IMR-90 (cell line): ENCODE measurements at regions not wholly inside any gene's neighbourhood (a gene's known extent, or its start where the extent isn't known, plus 50 kb on each side); places are given as distances from the start of the nearest gene placed in this dataset.

Experiments
- ATAC-seq: fragments of 200-7000 bp; cut with Tn5 transposase; 2 replicates; pipeline ENCODE4 v1.9.1; 2020; ENCODE audit warnings: low read depth, mild to moderate bottlenecking, moderate library complexity
- BruUV-seq: library from RNA; stranded (reverse); fragments of 400-500 nt; replicated peaks from 2 replicates; lab custom pipeline; 2021; lab: Mats Ljungman, UMichigan
- CTCF ChIA-PET: fragments of 300-600 bp; formaldehyde crosslinking; extraction: SDS; loops from one replicate; lab custom pipeline; 2021; ENCODE audit warnings: antibody characterized with exemption; lab: Yijun Ruan, JAX
- POLR2A ChIA-PET: fragments of 300-600 bp; sonication (Branson Sonifier 250); formaldehyde crosslinking; loops from one replicate; lab custom pipeline; 2022; ENCODE audit warnings: antibody characterized with exemption; ENCODE audit not compliant: unreplicated experiment; lab: Charles Lee
- DNase-seq: peaks from one replicate; pipeline ENCODE4 v3.0.0; 2013
- H2AFZ ChIP-seq: replicated peaks from 2 replicates; pipeline ENCODE3; 2013; ENCODE audit warnings: low read length, mild to moderate bottlenecking; ENCODE audit not compliant: poor library complexity
- H2AK5ac ChIP-seq: 2 replicates; pipeline ENCODE4 v1.6.1; 2013; ENCODE audit warnings: low read depth, low read length, inconsistent platforms
- H2AK9ac ChIP-seq: replicated peaks from 2 replicates; pipeline ENCODE3; 2013; ENCODE audit warnings: mild to moderate bottlenecking, low read depth, low read length, moderate library complexity; ENCODE audit not compliant: poor library complexity
- H2BK120ac ChIP-seq: 2 replicates; pipeline ENCODE4 v1.6.1; 2013; ENCODE audit warnings: low read depth, low read length, inconsistent platforms
- H2BK15ac ChIP-seq: 3 replicates; pipeline ENCODE4 v1.6.1; 2013; ENCODE audit warnings: low read depth, low read length, inconsistent platforms
- H2BK20ac ChIP-seq: 2 replicates; pipeline ENCODE4 v1.6.1; 2013; ENCODE audit warnings: low read depth, mild to moderate bottlenecking, inconsistent platforms, low read length, moderate library complexity
- H2BK5ac ChIP-seq: 2 replicates; pipeline ENCODE4 v1.6.1; 2013; ENCODE audit warnings: mild to moderate bottlenecking, low read depth, low read length, inconsistent platforms; ENCODE audit not compliant: poor library complexity, severe bottlenecking
- H3K14ac ChIP-seq: replicated peaks from 2 replicates; pipeline ENCODE4 v1.6.1; 2013; ENCODE audit warnings: low read depth, low read length, inconsistent platforms
- H3K18ac ChIP-seq: 2 replicates; pipeline ENCODE4 v1.6.1; 2013; ENCODE audit warnings: low read depth, low read length, control low read depth
- H3K23ac ChIP-seq: 2 replicates; pipeline ENCODE4 v1.6.1; 2013; ENCODE audit warnings: low read depth, low read length, inconsistent platforms
- H3K27ac ChIP-seq: 2 replicates; pipeline ENCODE4 v1.5.1; 2013; ENCODE audit warnings: mild to moderate bottlenecking, control low read depth, low read length; ENCODE audit not compliant: insufficient read depth
- H3K27me3 ChIP-seq: 2 replicates; pipeline ENCODE4 v1.6.1; 2013; ENCODE audit warnings: low read length; ENCODE audit not compliant: control insufficient read depth, insufficient read depth
- H3K36me3 ChIP-seq: 2 replicates; pipeline ENCODE4 v1.6.1; 2013; ENCODE audit warnings: low read length, mixed read lengths; ENCODE audit not compliant: control insufficient read depth, insufficient read depth
- H3K4ac ChIP-seq: 2 replicates; pipeline ENCODE4 v1.6.1; 2013; ENCODE audit warnings: low read depth, low read length, inconsistent platforms
- H3K4me1 ChIP-seq: 2 replicates; pipeline ENCODE4 v1.6.1; 2013; ENCODE audit warnings: low read length, mixed read lengths; ENCODE audit not compliant: control insufficient read depth, insufficient read depth
- H3K4me2 ChIP-seq: 2 replicates; pipeline ENCODE4 v1.6.1; 2013; ENCODE audit warnings: low read depth, mild to moderate bottlenecking, control low read depth, low read length, moderate library complexity
- H3K4me3 ChIP-seq: 2 replicates; pipeline ENCODE4 v1.5.1; 2013; ENCODE audit warnings: low read depth, mild to moderate bottlenecking, control low read depth, low read length, moderate library complexity; ENCODE audit not compliant: insufficient read depth
- H3K56ac ChIP-seq: 2 replicates; pipeline ENCODE4 v1.6.1; 2013; ENCODE audit warnings: low read length, inconsistent platforms; ENCODE audit not compliant: insufficient read depth; ENCODE audit errors: extremely low read depth
- H3K79me1 ChIP-seq, 2 experiments: 2 replicates each; pipeline ENCODE4 v1.6.1; 2013; ENCODE audit warnings: low read length in 2 of 2, inconsistent platforms in 1 of 2, low read depth in 1 of 2
- H3K9ac ChIP-seq: 2 replicates; pipeline ENCODE4 v1.6.1; 2013; ENCODE audit warnings: low read depth, low read length, control low read depth
- H3K9me1 ChIP-seq: 2 replicates; pipeline ENCODE4 v1.6.1; 2013; ENCODE audit warnings: low read length, inconsistent platforms; ENCODE audit not compliant: insufficient read depth
- H3K9me3 ChIP-seq: 2 replicates; pipeline ENCODE4 v1.6.1; 2013; ENCODE audit warnings: low read length; ENCODE audit not compliant: control insufficient read depth, insufficient read depth
- H4K20me1 ChIP-seq: 2 replicates; pipeline ENCODE4 v1.6.1; 2013; ENCODE audit warnings: low read length, inconsistent platforms; ENCODE audit not compliant: insufficient read depth
- H4K5ac ChIP-seq: 2 replicates; pipeline ENCODE4 v1.6.1; 2013; ENCODE audit warnings: mild to moderate bottlenecking, low read depth, low read length, control low read depth
- H4K8ac ChIP-seq, 2 experiments: 2 replicates each; pipeline ENCODE4 v1.6.1; 2013; ENCODE audit warnings: low read depth in 2 of 2, low read length in 2 of 2, control low read depth in 1 of 2, inconsistent platforms in 1 of 2
- H4K91ac ChIP-seq: 2 replicates; pipeline ENCODE4 v1.6.1; 2013; ENCODE audit warnings: low read depth, low read length, inconsistent platforms; ENCODE audit not compliant: insufficient read depth
- BHLHE40 ChIP-seq: fragments of 150-350 bp; IDR thresholded peaks from 2 replicates; pipeline ENCODE4 v1.6.1; 2016; ENCODE audit warnings: mild to moderate bottlenecking, low read depth, low read length
- CEBPB ChIP-seq: IDR thresholded peaks from 2 replicates; pipeline ENCODE4 v1.6.1; 2012; ENCODE audit warnings: low read depth, low read length, improper control_type of control experiment
- CHD1 ChIP-seq: IDR thresholded peaks from 2 replicates; pipeline ENCODE4 v1.6.1; 2012; ENCODE audit warnings: low read depth, low read length, improper control_type of control experiment
- FOS ChIP-seq: fragments of 150-350 bp; IDR thresholded peaks from 2 replicates; pipeline ENCODE4 v1.6.1; 2016; ENCODE audit warnings: low read depth, low read length
- MAFK ChIP-seq: IDR thresholded peaks from 2 replicates; pipeline ENCODE4 v1.6.1; 2012; ENCODE audit warnings: low read depth, low read length, improper control_type of control experiment
- MAZ ChIP-seq: IDR thresholded peaks from 2 replicates; pipeline ENCODE4 v1.6.1; 2012; ENCODE audit warnings: low read depth, mild to moderate bottlenecking, low read length, improper control_type of control experiment, moderate library complexity, borderline replicate concordance
- MXI1 ChIP-seq: IDR thresholded peaks from 2 replicates; pipeline ENCODE4 v1.6.1; 2012; ENCODE audit warnings: low read depth, mild to moderate bottlenecking, low read length, moderate library complexity, borderline replicate concordance
- NFE2L2 ChIP-seq: fragments of 150-350 bp; IDR thresholded peaks from 2 replicates; pipeline ENCODE4 v1.6.1; 2016; ENCODE audit warnings: low read depth, mild to moderate bottlenecking, low read length
- POLR2A ChIP-seq: IDR thresholded peaks from 2 replicates; pipeline ENCODE4 v1.6.1; 2012; ENCODE audit warnings: mild to moderate bottlenecking, low read depth, low read length
- RAD21 ChIP-seq: IDR thresholded peaks from 2 replicates; pipeline ENCODE4 v1.6.1; 2012; ENCODE audit warnings: low read length, improper control_type of control experiment
- RCOR1 ChIP-seq: IDR thresholded peaks from 2 replicates; pipeline ENCODE4 v1.6.1; 2012; ENCODE audit warnings: mild to moderate bottlenecking, low read length, improper control_type of control experiment; ENCODE audit not compliant: insufficient replicate concordance
- RFX5 ChIP-seq: IDR thresholded peaks from 2 replicates; pipeline ENCODE4 v1.8.0; 2012; ENCODE audit warnings: low read depth, mild to moderate bottlenecking, low read length, moderate library complexity
- SMC3 ChIP-seq: fragments of 150-350 bp; IDR thresholded peaks from 2 replicates; pipeline ENCODE4 v1.6.1; 2016; ENCODE audit warnings: low read depth, mild to moderate bottlenecking, antibody characterized with exemption, low read length, moderate library complexity
- WGBS, 2 experiments: methylation state at CpG; one replicate each; pipeline versions ENCODE4 v1.1.5 to v1.1.7; 2013; ENCODE audit warnings: missing lambda C conversion rate in 2 of 2; ENCODE audit not compliant: insufficient read length in 1 of 2; ENCODE audit errors: extremely low coverage in 2 of 2; 5-methylcytosine and 5-hydroxymethylcytosine counted together
- dilution Hi-C: fragments of 300-500 bp; cut with HindIII; formaldehyde crosslinking; loops from one replicate; pipeline ENCODE4 v1.14.3; 2018; ENCODE audit warnings: low sequenced_read_pairs; ENCODE audit not compliant: unreplicated experiment
- in situ Hi-C: fragments of 300-500 bp; cut with MboI; formaldehyde crosslinking; loops from 3 replicates; pipeline ENCODE4 v1.14.3; 2019; ENCODE audit warnings: low sequenced_read_pairs, inconsistent platforms, mixed read lengths
- intact Hi-C: fragments of 100-400 bp; cut with micrococcal nuclease; formaldehyde crosslinking; loops from 2 replicates; pipeline ENCODE4 v1.10.0; 2022
- TF ChIP-seq, protein P1 (sequence below): conservative IDR thresholded peaks from 2 replicates; pipeline ENCODE4 v1.5.1; 2012; ENCODE audit warnings: mild to moderate bottlenecking, low read depth, low read length, improper control_type of control experiment
- TF ChIP-seq, protein P2 (sequence below): fragments of 150-350 bp; IDR thresholded peaks from 2 replicates; pipeline ENCODE4 v1.6.1; 2017; ENCODE audit warnings: mild to moderate bottlenecking, antibody characterized with exemption, low read length, low read depth

DNA sequence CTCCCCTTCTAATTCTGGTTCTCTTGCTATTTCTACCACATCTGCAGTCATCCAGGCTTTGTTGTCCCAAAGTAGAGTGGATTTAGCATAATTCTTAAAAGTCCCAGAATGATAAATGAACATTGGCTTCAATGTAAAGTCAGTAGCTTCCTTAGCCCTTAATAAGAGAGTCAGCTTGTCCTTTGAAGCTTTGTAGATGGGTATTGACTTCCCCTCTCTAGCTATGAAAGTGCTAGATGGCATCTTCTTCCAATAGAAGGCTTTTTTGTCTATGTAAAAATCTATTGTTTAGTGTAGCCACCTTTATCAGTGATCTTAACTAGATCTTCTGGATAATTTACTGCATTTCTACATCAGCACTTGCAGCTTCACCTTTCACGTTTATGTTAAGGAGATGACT lies 181.4 kb upstream of the B3GALT2 start:
- DNase-seq (no peak), ATAC-seq (no peak)
- Histone ChIP-seq H4K91ac (no peak overlapping the region), H3K9ac (no peak overlapping the region), H2BK5ac (no peak overlapping the region), H3K9me1 (no peaks in the 10 kb centered on the region), H3K4me3 (no peak overlapping the region), H3K9me3 (no peaks in the 10 kb centered on the region), H3K23ac (no peak overlapping the region), H3K79me1 (no peaks in the 10 kb centered on the region), H4K5ac (no peak overlapping the region), H3K14ac (no peak overlapping the region), H2AFZ (no peak overlapping the region), H3K27me3 (no peaks in the 10 kb centered on the region), H2BK120ac (no peak overlapping the region), H4K20me1 (no peaks in the 10 kb centered on the region), H3K36me3 (no peaks in the 10 kb centered on the region), H3K27ac (no peak overlapping the region), H3K18ac (no peak overlapping the region), H2BK20ac (no peak overlapping the region), H2AK5ac (no peak overlapping the region), H4K8ac (no peak overlapping the region), H3K4me2 (no peak overlapping the region), H2AK9ac (no peak overlapping the region), H2BK15ac (no peak overlapping the region), H3K4me1 (0 out of 2 replicates have a peak, but pooled peaks cover 1% of the 10 kb centered on the region), H3K56ac (no peak overlapping the region), H3K4ac (no peak overlapping the region)
- no CpG with 5 or more reads among the region's 1 CpG for WGBS, 2 experiments
- BruUV-seq, result no TSS peak
- dilution Hi-C loops (no loop called here), intact Hi-C loops (no loop called here), in situ Hi-C loops (no loop called here)
- ChIA-PET CTCF (interaction anchor here (0.9 kb wide), 1 partner anchor 177 kb away, joined by 3 read pairs; no protein-coding TSS in a partner anchor), POLR2A (no interaction called here)
- no peak for TF ChIP-seq CEBPB
- TF ChIP-seq FOS, result no peak
- TF ChIP-seq RCOR1, result no peak
- TF ChIP-seq POLR2A, result no peak
- TF ChIP-seq NFE2L2, result no peak
- no peak for TF ChIP-seq MAFK
- no peak for TF ChIP-seq MXI1
- no peak for TF ChIP-seq RFX5
- no peak for TF ChIP-seq MAZ
- no peak for TF ChIP-seq SMC3
- TF ChIP-seq RAD21, result no peak
- TF ChIP-seq, protein P1, sequence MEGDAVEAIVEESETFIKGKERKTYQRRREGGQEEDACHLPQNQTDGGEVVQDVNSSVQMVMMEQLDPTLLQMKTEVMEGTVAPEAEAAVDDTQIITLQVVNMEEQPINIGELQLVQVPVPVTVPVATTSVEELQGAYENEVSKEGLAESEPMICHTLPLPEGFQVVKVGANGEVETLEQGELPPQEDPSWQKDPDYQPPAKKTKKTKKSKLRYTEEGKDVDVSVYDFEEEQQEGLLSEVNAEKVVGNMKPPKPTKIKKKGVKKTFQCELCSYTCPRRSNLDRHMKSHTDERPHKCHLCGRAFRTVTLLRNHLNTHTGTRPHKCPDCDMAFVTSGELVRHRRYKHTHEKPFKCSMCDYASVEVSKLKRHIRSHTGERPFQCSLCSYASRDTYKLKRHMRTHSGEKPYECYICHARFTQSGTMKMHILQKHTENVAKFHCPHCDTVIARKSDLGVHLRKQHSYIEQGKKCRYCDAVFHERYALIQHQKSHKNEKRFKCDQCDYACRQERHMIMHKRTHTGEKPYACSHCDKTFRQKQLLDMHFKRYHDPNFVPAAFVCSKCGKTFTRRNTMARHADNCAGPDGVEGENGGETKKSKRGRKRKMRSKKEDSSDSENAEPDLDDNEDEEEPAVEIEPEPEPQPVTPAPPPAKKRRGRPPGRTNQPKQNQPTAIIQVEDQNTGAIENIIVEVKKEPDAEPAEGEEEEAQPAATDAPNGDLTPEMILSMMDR, result no peak
- TF ChIP-seq BHLHE40, result no peak
- TF ChIP-seq CHD1, result no peak
- TF ChIP-seq, protein P2, sequence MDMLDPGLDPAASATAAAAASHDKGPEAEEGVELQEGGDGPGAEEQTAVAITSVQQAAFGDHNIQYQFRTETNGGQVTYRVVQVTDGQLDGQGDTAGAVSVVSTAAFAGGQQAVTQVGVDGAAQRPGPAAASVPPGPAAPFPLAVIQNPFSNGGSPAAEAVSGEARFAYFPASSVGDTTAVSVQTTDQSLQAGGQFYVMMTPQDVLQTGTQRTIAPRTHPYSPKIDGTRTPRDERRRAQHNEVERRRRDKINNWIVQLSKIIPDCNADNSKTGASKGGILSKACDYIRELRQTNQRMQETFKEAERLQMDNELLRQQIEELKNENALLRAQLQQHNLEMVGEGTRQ, result no peak
